ENCODE measurements at regions not wholly inside any gene's neighbourhood (a gene's known extent, or its start where the extent isn't known, plus 50 kb on each side); places are given as distances from the start of the nearest gene placed in this dataset.
A peak's percentile ranks its signal among the peaks of the same experiment; 100 is the strongest.

- no peaks in the 10 kb centered on the region for H3F3A ChIP-seq (ENCODE audit: control insufficient read depth, insufficient read depth)
- H3K27ac ChIP-seq (ENCODE audit: low read depth, low read length), result no peak overlapping the region
- H3K36me3 ChIP-seq (ENCODE audit: control insufficient read depth, low read length), result no peaks in the 10 kb centered on the region
- H3K9me2 ChIP-seq (replicated peaks; ENCODE audit: control insufficient read depth, low read length), result no peaks in the 10 kb centered on the region
- H3K4me2 ChIP-seq (ENCODE audit: low read length), result no peak overlapping the region
- H3K79me2 ChIP-seq (ENCODE audit: control insufficient read depth, low read length), result no peaks in the 10 kb centered on the region
- TF ChIP-seq EZH2phosphoT487 (IDR thresholded peaks at IDR 0.05; ENCODE audit: borderline replicate concordance, low read length) (no peak), CTCF (IDR thresholded peaks at IDR 0.05; ENCODE audit: low read depth, low read length, poor library complexity, severe bottlenecking) (peak; percentile 40)
- H3K9me3 ChIP-seq (ENCODE audit: control insufficient read depth, insufficient read depth, low read length), result no peaks in the 10 kb centered on the region
- H4K20me1 ChIP-seq (ENCODE audit: control insufficient read depth, insufficient read depth, low read depth, low read length), result no peaks in the 10 kb centered on the region
- H3K4me1 ChIP-seq (ENCODE audit: control insufficient read depth, low read length), result no peaks in the 10 kb centered on the region
- H3K27me3 ChIP-seq (ENCODE audit: control insufficient read depth, low read length), result no peaks in the 10 kb centered on the region
- H3K4me3 ChIP-seq (ENCODE audit: low read length), result no peak overlapping the region
Observed at GRCh38 chr6:78308025-78308424, 559.3 kb upstream of the IRAK1BP1 start.

- no peaks in the 10 kb centered on the region for H3K9me3 ChIP-seq (ENCODE audit: control insufficient read depth, insufficient read depth, low read length)
- H3K4me1 ChIP-seq (ENCODE audit: control insufficient read depth, low read length), result no peaks in the 10 kb centered on the region
- H3K27ac ChIP-seq (ENCODE audit: low read depth, low read length), result no peak overlapping the region
- H3K36me3 ChIP-seq (ENCODE audit: control insufficient read depth, low read length), result no peaks in the 10 kb centered on the region
- no peaks in the 10 kb centered on the region for H4K20me1 ChIP-seq (ENCODE audit: control insufficient read depth, insufficient read depth, low read depth, low read length)
- TF ChIP-seq CTCF (IDR thresholded peaks at IDR 0.05; ENCODE audit: low read depth, low read length, poor library complexity, severe bottlenecking) (no peak), EZH2phosphoT487 (IDR thresholded peaks at IDR 0.05; ENCODE audit: borderline replicate concordance, low read length) (no peak)
- H3K4me2 ChIP-seq (ENCODE audit: low read length), result no peak overlapping the region
- H3K79me2 ChIP-seq (ENCODE audit: control insufficient read depth, low read length), result no peaks in the 10 kb centered on the region
- no peaks in the 10 kb centered on the region for H3F3A ChIP-seq (ENCODE audit: control insufficient read depth, insufficient read depth)
- H3K4me3 ChIP-seq (ENCODE audit: low read length), result no peak overlapping the region
- H3K9me2 ChIP-seq (replicated peaks; ENCODE audit: control insufficient read depth, low read length), result no peaks in the 10 kb centered on the region
- H3K27me3 ChIP-seq (ENCODE audit: control insufficient read depth, low read length), result no peaks in the 10 kb centered on the region
Observed at GRCh38 chr6:78322068-78322845, 545.1 kb upstream of the IRAK1BP1 start.

- Histone ChIP-seq H3K27me3 (ENCODE audit: control insufficient read depth, low read length) (no peaks in the 10 kb centered on the region), H3K79me2 (ENCODE audit: control insufficient read depth, low read length) (no peaks in the 10 kb centered on the region), H3K9me3 (ENCODE audit: control insufficient read depth, insufficient read depth, low read length) (no peaks in the 10 kb centered on the region), H3K4me2 (ENCODE audit: low read length) (no peak overlapping the region), H3K27ac (ENCODE audit: low read depth, low read length) (no peak overlapping the region), H3F3A (ENCODE audit: control insufficient read depth, insufficient read depth) (no peaks in the 10 kb centered on the region), H3K9me2 (replicated peaks; ENCODE audit: control insufficient read depth, low read length) (no peaks in the 10 kb centered on the region), H3K36me3 (ENCODE audit: control insufficient read depth, low read length) (no peaks in the 10 kb centered on the region), H3K4me3 (ENCODE audit: low read length) (no peak overlapping the region), H3K4me1 (ENCODE audit: control insufficient read depth, low read length) (no peaks in the 10 kb centered on the region), H4K20me1 (ENCODE audit: control insufficient read depth, insufficient read depth, low read depth, low read length) (no peaks in the 10 kb centered on the region)
- TF ChIP-seq EZH2phosphoT487 (IDR thresholded peaks at IDR 0.05; ENCODE audit: borderline replicate concordance, low read length) (no peak), CTCF (IDR thresholded peaks at IDR 0.05; ENCODE audit: low read depth, low read length, poor library complexity, severe bottlenecking) (no peak)
Observed at GRCh38 chr6:78324213-78324612, 543.1 kb upstream of the IRAK1BP1 start.

Measured in DOHH2 (cell line).